Frontal cortex (tissue), 3 donors: ENCODE measurements at regions not wholly inside any gene's neighbourhood (a gene's known extent, or its start where the extent isn't known, plus 50 kb on each side); places are given as distances from the start of the nearest gene placed in this dataset.

Source experiments
- DNase-seq, 2 donors: peaks; one replicate each; pipeline ENCODE4 v3.0.0; 2012; ENCODE audit warnings: low spot score in 2 of 2
- FAIRE-seq: peaks from 2 replicates; lab custom pipeline; 2012; peaks lifted over from hg19 to GRCh38; lab: Jason Lieb, UNC
- donor health status: control.
- donor health status: control.
- donor health status: control.

GRCh38 chr1:87598429-87598828 is 269.7 kb downstream of the LMO4 start:
- FAIRE-seq = no peak

DNA sequence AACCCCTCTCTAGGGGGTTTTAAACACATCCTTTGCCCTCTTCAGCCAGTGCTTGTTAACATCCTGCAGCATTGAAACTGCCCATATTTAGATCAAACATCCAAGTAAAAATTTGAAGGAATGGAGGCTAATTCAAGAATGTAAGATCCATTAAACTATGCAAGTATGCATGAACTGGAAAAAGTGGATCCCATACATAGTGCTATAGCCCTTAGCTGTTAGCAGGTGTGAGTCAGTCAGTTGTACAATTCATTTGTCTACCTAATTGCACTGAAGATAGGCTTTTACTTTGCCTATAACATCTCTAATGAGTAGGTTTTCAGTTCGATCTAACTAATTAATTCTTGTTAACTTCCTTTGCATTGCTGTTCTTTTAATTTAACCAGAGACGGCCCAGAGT is 270.9 kb downstream of the LMO4 start:
- DNase-seq (no peak), FAIRE-seq (no peak)

More at GRCh38 chr1:87598429-87598828, 269.7 kb downstream of the LMO4 start:
- DNase-seq = no peak

GRCh38 chr1:87600055-87600850 is 271.6 kb downstream of the LMO4 start:
- DNase-seq (no peak), FAIRE-seq (no peak)

GRCh38 chr1:87600854-87601253 is 272.2 kb downstream of the LMO4 start:
- no peak for DNase-seq
- no peak for FAIRE-seq

DNA sequence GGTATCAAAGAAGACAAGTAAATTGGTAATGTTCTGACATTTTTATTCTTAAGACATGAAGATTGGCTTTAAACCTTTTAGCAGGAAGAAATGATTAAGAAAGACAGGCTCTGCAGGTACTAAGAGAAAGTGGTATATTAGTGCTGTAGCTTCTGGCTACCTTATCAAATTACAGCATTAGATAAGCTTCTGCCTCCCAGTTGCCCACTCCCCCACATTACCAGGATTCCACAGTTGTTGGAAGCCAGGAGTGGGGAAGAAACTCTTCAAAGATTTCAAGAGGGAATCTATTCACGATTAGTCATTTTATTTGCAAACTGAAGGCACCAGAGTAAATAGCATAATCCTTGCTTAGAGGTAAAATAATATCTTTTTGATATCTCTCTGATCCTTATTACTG is 274.9 kb downstream of the LMO4 start:
- no peak for DNase-seq
- FAIRE-seq = no peak

GRCh38 chr1:87612956-87613355 is 284.3 kb downstream of the LMO4 start:
- no peak for FAIRE-seq
- no peak for DNase-seq

DNA sequence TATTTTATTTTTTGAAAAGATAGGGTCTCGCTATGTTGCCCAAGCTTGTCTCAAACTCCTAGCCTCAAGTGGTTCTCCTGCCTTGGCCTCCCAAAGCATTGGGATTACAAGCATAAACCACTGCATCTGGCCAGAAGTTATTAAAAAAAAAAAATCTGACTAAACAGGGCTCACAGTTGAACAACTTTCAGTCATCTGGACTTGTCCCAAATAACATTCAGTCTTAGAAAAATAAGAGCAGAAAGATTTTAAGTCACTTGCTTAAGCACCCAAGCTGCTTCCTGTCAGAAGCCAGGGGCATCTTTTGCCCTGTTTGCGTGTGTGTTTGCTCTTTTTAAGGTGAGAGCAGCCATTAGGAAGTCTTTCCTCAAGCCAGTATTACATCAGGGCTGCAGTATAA is 286.8 kb downstream of the LMO4 start:
- DNase-seq (no peak), FAIRE-seq (no peak)

GRCh38 chr1:87615901-87616300 is 287.2 kb downstream of the LMO4 start:
- DNase-seq = no peak
- no peak for FAIRE-seq

GRCh38 chr1:87620807-87621206 is 292.1 kb downstream of the LMO4 start:
- no peak for DNase-seq
- FAIRE-seq = no peak

- FAIRE-seq = no peak
- no peak for DNase-seq
Observed at GRCh38 chr1:87629673-87630072, 301.0 kb downstream of the LMO4 start.

- DNase-seq = no peak
- FAIRE-seq = no peak
Observed at GRCh38 chr1:87632232-87632631, 303.6 kb downstream of the LMO4 start.

DNA sequence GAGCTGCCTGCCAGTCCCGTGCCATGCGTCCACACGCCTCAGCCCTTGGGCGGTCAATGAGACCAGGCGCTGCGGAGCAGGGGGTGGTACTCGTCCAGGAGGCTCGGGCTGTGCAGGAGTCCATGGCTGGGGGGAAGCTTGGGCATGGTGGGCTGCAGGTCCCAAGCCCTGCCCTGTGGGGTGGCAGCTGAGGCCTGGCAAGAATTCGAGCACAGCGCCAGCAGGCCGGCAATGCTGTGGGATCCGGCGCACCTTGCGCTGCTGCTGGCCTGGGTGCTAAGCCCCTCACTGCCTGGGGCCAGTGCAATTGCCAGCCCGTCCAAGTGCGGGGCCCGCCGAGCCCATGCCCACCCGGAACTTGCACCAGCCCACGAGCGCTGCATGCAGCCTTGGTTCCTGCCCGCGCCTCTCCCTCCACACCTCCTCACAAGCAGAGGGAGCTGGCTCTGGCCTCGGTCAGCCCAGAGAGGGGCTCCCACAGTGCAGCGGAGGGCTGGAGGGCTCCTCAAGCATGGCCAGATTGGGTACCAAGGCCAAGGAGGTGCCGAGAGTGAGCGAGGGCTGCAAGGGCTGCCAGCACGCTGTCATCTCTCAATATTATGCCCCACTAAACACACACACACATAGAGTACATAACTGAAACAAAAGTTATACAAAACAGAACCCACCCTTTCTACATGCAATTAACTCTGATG is 307.7 kb downstream of the LMO4 start:
- DNase-seq = no peak
- FAIRE-seq = no peak

DNA sequence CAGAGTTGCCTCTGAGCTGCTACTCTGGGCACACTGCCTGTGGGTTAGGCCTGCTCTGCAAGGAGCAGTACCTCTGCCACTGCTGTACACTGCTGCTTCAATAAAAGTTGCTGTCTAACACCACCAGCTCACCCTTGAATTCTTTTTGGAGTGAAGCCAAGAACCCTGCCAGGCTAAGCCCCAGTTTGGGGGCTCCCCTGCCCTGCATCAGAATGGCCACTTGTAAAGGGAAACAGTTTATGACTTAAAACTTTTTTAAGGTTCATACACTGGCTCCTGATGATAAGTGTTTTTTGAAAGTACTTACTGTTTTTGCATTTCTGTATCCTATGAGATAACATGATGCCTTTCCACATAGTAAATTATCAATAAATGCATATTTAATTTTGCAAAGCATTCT is 310.0 kb downstream of the LMO4 start:
- FAIRE-seq (no peak), DNase-seq (no peak)

DNA sequence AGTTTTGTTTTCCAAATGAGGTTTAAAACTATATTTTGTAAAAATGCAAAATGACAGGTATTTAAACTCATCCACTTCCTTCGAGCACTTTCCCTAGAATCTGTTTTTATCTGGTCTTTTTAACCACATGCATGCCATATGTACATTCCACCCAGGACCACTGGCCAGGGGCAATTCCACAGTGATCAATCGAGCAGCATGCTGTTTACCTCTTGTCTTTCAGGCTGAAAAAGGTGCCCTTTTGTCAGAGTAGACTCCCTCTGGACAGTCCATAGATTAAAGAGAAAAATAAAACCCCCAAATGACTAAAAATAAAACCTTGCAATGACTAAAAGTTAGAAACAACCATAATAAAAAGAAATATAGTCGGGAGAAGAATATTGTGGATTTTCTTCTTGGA is 313.3 kb downstream of the LMO4 start:
- DNase-seq (no peak), FAIRE-seq (no peak)

DNA sequence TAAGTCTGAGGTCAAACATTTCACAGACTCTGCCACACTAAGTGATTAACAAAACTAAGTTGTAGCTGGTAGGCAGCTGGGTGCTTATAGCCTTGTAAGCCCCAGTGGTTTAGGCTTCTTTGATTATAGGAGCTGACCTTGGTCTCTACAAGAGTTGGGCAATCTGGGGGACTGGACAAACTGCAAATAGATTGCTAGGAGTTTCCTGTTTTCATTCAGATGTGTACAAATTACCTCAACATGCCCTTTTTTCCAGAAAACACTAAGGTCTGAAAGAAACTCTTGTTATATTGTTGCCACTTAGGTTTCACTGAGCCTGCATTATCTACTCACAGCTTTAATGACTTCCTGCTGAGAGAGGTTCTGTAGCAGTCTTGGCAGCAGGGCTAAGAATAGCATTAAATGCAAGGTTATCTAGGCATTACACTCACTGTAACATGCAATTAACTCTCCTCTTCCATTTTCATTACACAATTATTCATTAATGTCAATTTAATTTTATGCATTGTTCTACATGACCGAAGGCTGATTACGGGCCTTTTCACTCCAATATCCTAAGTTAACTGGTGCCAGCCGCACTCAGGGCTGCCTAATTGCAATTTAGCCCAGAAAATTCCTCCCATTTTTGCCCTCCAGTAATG is 314.0 kb downstream of the LMO4 start:
- no peak for DNase-seq
- no peak for FAIRE-seq

DNA sequence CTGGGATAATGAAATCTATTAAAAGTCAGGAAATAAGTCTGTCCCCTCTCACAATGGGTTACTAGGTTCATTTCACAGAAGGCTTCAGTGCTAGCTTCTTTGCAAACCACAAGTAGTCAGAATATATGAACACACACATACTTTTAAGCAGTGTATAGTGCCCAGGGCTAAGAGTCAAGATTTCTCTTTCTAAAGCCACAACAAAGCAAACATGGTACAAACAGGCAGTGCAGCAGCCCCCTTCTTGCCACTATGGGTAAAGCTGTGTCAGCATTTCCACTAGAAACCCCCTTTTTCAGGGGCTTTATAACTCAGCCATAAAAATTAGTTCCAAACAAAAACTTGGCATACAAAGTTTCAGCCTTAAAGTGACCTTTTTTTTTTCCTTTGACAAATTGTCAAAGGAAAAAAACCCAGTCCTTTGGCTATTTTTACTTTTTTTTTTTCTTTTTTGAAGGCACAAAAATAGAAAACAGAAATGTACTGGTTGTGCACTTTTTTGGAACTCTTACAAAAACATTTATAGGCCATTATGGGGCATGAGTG is 315.4 kb downstream of the LMO4 start:
- DNase-seq (no peak), FAIRE-seq (no peak)

- no peak for DNase-seq
- FAIRE-seq = no peak
Observed at GRCh38 chr1:87644579-87645190, 316.0 kb downstream of the LMO4 start.

GRCh38 chr1:87647430-87648177 is 318.9 kb downstream of the LMO4 start:
- no peak for DNase-seq
- no peak for FAIRE-seq

DNA sequence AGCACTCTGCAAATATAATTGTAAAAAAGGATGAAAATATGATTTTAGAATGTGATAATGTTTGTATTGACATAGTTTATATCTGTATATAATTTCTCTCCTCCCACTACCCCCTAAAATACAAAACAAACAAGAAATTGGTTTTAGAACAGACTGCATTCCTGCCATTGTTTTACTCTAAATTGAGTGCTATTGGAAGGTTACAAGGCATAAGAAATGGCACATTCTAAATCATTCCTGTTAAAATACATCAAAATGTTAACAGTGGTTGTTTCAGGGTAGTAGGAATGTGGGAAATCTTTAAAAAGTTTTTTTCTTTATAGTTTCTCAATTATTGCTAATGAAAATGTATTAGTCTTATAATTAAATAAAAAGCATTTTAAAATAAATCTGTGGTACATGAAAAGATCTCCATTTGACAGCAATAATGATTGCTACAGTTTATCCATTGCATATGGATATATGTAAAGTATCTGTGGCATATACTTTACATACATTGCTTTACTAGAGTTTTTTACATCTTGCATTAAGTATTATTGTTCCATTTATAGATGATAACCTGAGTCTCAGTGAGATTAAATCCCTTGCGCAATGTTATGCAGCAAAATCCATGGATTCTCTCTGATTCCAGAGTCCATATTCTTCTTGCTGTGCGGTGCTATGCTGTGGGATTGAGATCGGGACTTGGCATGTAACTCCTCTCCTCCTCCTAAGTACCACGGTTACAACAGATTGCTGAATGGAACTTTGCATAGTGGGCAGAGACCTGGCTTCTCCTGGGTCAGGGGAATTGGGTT is 319.8 kb downstream of the LMO4 start:
- FAIRE-seq (no peak), DNase-seq (no peak)
